Peyer's patch (tissue), 4 donors: ENCODE measurements at regions not wholly inside any gene's neighbourhood (a gene's known extent, or its start where the extent isn't known, plus 50 kb on each side); places are given as distances from the start of the nearest gene placed in this dataset.

ENCODE experiments used
- POLR2A ChIP-seq, 2 donors: fragments of 450-650 bp; IDR thresholded peaks; one replicate each; pipeline ENCODE4 v1.5.1; 2017; ENCODE audit warnings: antibody characterized with exemption in 2 of 2, mild to moderate bottlenecking in 2 of 2, moderate library complexity in 2 of 2
- TF ChIP-seq, protein P1 (sequence below), 6 experiments: fragments of 450-650 bp in 4 of 6; fragments of 200-600 bp in 2 of 6; sonication (generic) in 1 of 6; IDR thresholded peaks; one replicate each; pipeline ENCODE4 v1.5.1; 2017 to 2019; ENCODE audit warnings: antibody characterized with exemption in 6 of 6, mild to moderate bottlenecking in 3 of 6, moderate library complexity in 1 of 6

DNA sequence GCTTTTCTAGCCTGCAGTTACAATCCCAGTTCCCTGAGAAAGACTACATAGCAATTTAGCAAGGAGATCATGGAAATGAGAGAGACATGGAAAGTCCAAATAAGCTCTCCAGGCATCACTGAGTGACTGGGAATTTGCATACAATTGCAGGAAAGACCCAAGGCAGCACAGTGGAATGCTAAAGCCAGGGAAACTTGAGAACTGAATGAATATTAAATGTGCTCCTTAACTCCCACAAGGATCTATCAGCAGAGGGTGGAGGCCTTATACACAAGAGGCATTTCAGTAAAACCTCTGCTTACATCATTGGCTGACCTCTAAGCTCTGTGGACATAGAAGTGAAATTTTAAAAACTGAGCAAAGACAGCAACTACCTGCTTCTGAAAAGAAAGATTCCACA, 355.6 kb upstream of the DAB2 start:
- TF ChIP-seq POLR2A (IDR thresholded peaks at IDR 0.05): no peak
- TF ChIP-seq, protein P1, sequence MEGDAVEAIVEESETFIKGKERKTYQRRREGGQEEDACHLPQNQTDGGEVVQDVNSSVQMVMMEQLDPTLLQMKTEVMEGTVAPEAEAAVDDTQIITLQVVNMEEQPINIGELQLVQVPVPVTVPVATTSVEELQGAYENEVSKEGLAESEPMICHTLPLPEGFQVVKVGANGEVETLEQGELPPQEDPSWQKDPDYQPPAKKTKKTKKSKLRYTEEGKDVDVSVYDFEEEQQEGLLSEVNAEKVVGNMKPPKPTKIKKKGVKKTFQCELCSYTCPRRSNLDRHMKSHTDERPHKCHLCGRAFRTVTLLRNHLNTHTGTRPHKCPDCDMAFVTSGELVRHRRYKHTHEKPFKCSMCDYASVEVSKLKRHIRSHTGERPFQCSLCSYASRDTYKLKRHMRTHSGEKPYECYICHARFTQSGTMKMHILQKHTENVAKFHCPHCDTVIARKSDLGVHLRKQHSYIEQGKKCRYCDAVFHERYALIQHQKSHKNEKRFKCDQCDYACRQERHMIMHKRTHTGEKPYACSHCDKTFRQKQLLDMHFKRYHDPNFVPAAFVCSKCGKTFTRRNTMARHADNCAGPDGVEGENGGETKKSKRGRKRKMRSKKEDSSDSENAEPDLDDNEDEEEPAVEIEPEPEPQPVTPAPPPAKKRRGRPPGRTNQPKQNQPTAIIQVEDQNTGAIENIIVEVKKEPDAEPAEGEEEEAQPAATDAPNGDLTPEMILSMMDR (IDR thresholded peaks at IDR 0.05): no peak
